Karpas-422 (cell line): ENCODE measurements at regions not wholly inside any gene's neighbourhood (a gene's known extent, or its start where the extent isn't known, plus 50 kb on each side); places are given as distances from the start of the nearest gene placed in this dataset.
"Not testable (repeated sequence)": the region's sequence is repeated elsewhere in the genome, so short reads cannot be mapped to it uniquely, and the experiment has no call there.

Experiments
- DNase-seq: peaks from one replicate; pipeline ENCODE4 v3.0.0-alpha.2; 2015
- H2AFZ ChIP-seq: fragments of 200-600 bp; sonication (generic); 2 replicates; pipeline ENCODE4 v1.6.1; 2014; ENCODE audit warnings: antibody characterized with exemption, low read length, mixed read lengths
- H3K27ac ChIP-seq: fragments of 200-600 bp; sonication (generic); 2 replicates; pipeline ENCODE4 v1.5.1; 2014; ENCODE audit warnings: mild to moderate bottlenecking, low read length, moderate library complexity
- H3K27me3 ChIP-seq: fragments of 200-600 bp; sonication (generic); 2 replicates; pipeline ENCODE4 v1.6.1; 2014; ENCODE audit warnings: low read length, mixed read lengths
- H3K36me3 ChIP-seq: fragments of 200-600 bp; sonication (generic); 2 replicates; pipeline ENCODE4 v1.6.1; 2014; ENCODE audit warnings: low read length, mixed read lengths; ENCODE audit not compliant: insufficient read depth
- H3K4me1 ChIP-seq: fragments of 200-600 bp; sonication (generic); 2 replicates; pipeline ENCODE4 v1.6.1; 2014; ENCODE audit warnings: mild to moderate bottlenecking, low read length, mixed read lengths
- H3K4me2 ChIP-seq: fragments of 200-600 bp; sonication (generic); 2 replicates; pipeline ENCODE4 v1.6.1; 2014; ENCODE audit warnings: low read length, low read depth, mild to moderate bottlenecking; ENCODE audit not compliant: poor library complexity, severe bottlenecking
- H3K4me3 ChIP-seq: fragments of 200-600 bp; sonication (generic); 2 replicates; pipeline ENCODE4 v1.5.1; 2014; ENCODE audit warnings: mild to moderate bottlenecking, antibody characterized with exemption, low read length, mixed read lengths
- H3K79me2 ChIP-seq: fragments of 200-600 bp; sonication (generic); 2 replicates; pipeline ENCODE4 v1.6.1; 2014; ENCODE audit warnings: mild to moderate bottlenecking, low read length, mixed read lengths
- H3K9ac ChIP-seq: fragments of 200-600 bp; sonication (generic); 2 replicates; pipeline ENCODE4 v1.6.0; 2014; ENCODE audit warnings: low read length
- H3K9me2 ChIP-seq: fragments of 200-600 bp; sonication (generic), shearing (Covaris generic); replicated peaks from 2 replicates; pipeline ENCODE4 v1.6.0; 2014; ENCODE audit warnings: mild to moderate bottlenecking, low read length, moderate library complexity; ENCODE audit not compliant: insufficient read depth
- H3K9me3 ChIP-seq: fragments of 300-700, 200-600 bp; sonication (generic); 2 replicates; pipeline ENCODE4 v1.6.1; 2014; ENCODE audit warnings: low read length, mixed read lengths
- H4K20me1 ChIP-seq: fragments of 200-600 bp; sonication (generic); 2 replicates; pipeline ENCODE4 v1.6.1; 2014; ENCODE audit warnings: mild to moderate bottlenecking, antibody characterized with exemption, low read length, low read depth; ENCODE audit not compliant: insufficient read depth

DNA sequence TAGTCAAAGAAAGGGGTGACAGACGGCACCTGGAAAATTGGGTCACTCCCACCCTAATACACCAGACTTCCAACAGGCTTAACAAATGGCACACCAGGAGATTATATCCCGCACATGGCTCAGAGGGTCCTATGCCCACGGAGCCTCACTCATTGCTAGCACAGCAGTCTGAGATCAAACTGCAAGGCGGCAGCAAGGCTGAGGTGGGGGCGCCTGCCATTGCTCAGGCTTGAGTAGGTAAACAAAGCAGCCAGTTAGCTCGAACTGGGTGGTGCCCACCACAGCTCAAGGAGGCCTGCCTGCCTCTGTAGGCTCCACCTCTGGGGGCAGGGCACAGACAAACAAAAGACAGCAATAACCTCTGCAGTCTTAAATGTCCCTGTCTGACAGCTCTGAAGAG is 482.5 kb downstream of the SUCLG1 start:
- H3K9me3 ChIP-seq, H3K9me2 ChIP-seq, H3K9ac ChIP-seq, DNase-seq, H4K20me1 ChIP-seq, H3K79me2 ChIP-seq, H2AFZ ChIP-seq, H3K4me3 ChIP-seq, H3K27me3 ChIP-seq, H3K27ac ChIP-seq, H3K36me3 ChIP-seq, H3K4me1 ChIP-seq, H3K4me2 ChIP-seq: not testable (repeated sequence)

DNA sequence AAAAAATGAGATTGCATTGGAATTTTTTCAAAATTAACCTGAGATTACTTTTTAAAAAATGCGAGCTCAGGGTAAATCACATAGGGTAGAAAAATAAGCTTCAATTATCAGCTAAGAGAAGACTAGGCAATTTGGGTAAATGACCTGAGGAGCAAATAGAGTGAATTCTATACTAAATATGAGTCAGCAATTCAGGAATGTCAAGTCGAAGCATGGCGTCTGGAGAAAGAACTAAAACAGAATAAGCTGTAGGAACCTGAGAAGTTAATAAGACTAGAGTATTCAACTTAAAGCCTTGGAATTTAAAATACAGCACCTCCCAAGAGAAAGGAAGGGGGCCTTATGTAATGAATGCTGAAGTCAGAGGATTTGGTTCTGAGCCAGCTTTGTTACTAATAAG is 487.0 kb downstream of the SUCLG1 start:
- no peak overlapping the region for H3K9ac ChIP-seq

GRCh38 chr2:83971547-83971946 is 487.5 kb downstream of the SUCLG1 start:
- Histone ChIP-seq H3K9ac (no peak overlapping the region), H3K79me2 (no peaks in the 10 kb centered on the region), H3K27ac (no peak overlapping the region), H3K27me3 (no peaks in the 10 kb centered on the region), H3K9me3 (peaks cover 30% of the 10 kb centered on the region; the same call in 1 of the 2 replicates), H2AFZ (no peak overlapping the region), H3K4me1 (no peaks in the 10 kb centered on the region), H3K9me2 (no peaks in the 10 kb centered on the region), H3K4me3 (no peak overlapping the region), H3K4me2 (no peak overlapping the region), H3K36me3 (no peaks in the 10 kb centered on the region), H4K20me1 (no peaks in the 10 kb centered on the region)
- no peak for DNase-seq

More for the DNA sequence above, 487.0 kb downstream of the SUCLG1 start:
- H3K4me2 ChIP-seq, result no peak overlapping the region
- no peaks in the 10 kb centered on the region for H4K20me1 ChIP-seq
- no peak for DNase-seq
- H3K27me3 ChIP-seq, result no peaks in the 10 kb centered on the region
- no peaks in the 10 kb centered on the region for H3K79me2 ChIP-seq
- H3K27ac ChIP-seq, result no peak overlapping the region
- H3K4me3 ChIP-seq, result no peak overlapping the region
- H3K4me1 ChIP-seq, result no peaks in the 10 kb centered on the region
- no peaks in the 10 kb centered on the region for H3K9me2 ChIP-seq
- no peak overlapping the region for H2AFZ ChIP-seq
- peaks cover 30% of the 10 kb centered on the region; the same call in 1 of the 2 replicates for H3K9me3 ChIP-seq
- H3K36me3 ChIP-seq, result no peaks in the 10 kb centered on the region

GRCh38 chr2:83970217-83970929 is 488.7 kb downstream of the SUCLG1 start:
- no peak overlapping the region for H2AFZ ChIP-seq
- H3K4me3 ChIP-seq, result no peak overlapping the region
- no peak overlapping the region for H3K4me2 ChIP-seq
- no peak overlapping the region for H3K27ac ChIP-seq
- no peaks in the 10 kb centered on the region for H3K79me2 ChIP-seq
- H4K20me1 ChIP-seq, result no peaks in the 10 kb centered on the region
- no peaks in the 10 kb centered on the region for H3K27me3 ChIP-seq
- no peaks in the 10 kb centered on the region for H3K9me2 ChIP-seq
- H3K9ac ChIP-seq, result no peak overlapping the region
- H3K9me3 ChIP-seq, result peaks cover 29% of the 10 kb centered on the region
- H3K4me1 ChIP-seq, result no peaks in the 10 kb centered on the region
- DNase-seq, result no peak
- no peaks in the 10 kb centered on the region for H3K36me3 ChIP-seq

GRCh38 chr2:83969085-83969484 is 490.0 kb downstream of the SUCLG1 start:
- peaks cover 31% of the 10 kb centered on the region for H3K9me3 ChIP-seq
- H3K4me2 ChIP-seq, result no peak overlapping the region

DNA sequence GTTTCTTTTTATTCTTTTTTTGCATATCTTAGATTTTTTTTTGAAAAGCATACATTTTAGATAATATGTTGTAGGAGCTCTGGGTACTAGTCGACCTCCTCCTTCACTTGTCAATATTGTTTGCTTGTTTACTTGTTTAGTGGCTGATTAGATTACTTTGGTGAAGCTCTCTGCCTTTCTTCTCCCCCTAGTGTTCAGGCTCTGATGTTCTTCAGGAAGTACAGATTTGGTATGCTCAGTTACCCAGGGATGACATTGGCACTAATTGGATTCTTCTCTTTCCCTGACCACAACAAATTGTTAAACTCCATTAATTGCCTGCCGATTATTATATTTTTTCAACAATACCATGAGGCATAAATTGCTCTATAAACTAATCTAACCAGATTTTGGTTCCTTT is 491.2 kb downstream of the SUCLG1 start:
- Histone ChIP-seq H3K9me2 (no peaks in the 10 kb centered on the region), H3K79me2 (no peaks in the 10 kb centered on the region), H3K27ac (no peak overlapping the region), H3K36me3 (no peaks in the 10 kb centered on the region), H3K27me3 (no peaks in the 10 kb centered on the region), H4K20me1 (no peaks in the 10 kb centered on the region), H3K4me2 (no peak overlapping the region), H3K9me3 (peaks cover 38% of the 10 kb centered on the region), H3K9ac (no peak overlapping the region), H2AFZ (no peak overlapping the region), H3K4me1 (no peaks in the 10 kb centered on the region), H3K4me3 (no peak overlapping the region)
- DNase-seq, result no peak

More at GRCh38 chr2:83969085-83969484, 490.0 kb downstream of the SUCLG1 start:
- H3K4me3 ChIP-seq, result no peak overlapping the region
- no peaks in the 10 kb centered on the region for H3K27me3 ChIP-seq
- H3K79me2 ChIP-seq, result no peaks in the 10 kb centered on the region
- no peak overlapping the region for H3K27ac ChIP-seq
- no peaks in the 10 kb centered on the region for H3K9me2 ChIP-seq
- no peak for DNase-seq
- H2AFZ ChIP-seq, result no peak overlapping the region
- H4K20me1 ChIP-seq, result no peaks in the 10 kb centered on the region
- no peaks in the 10 kb centered on the region for H3K4me1 ChIP-seq
- H3K9ac ChIP-seq, result no peak overlapping the region
- H3K36me3 ChIP-seq, result no peaks in the 10 kb centered on the region

GRCh38 chr2:83966946-83967345 is 492.1 kb downstream of the SUCLG1 start:
- not testable (repeated sequence) for H2AFZ ChIP-seq, H3K4me3 ChIP-seq, H3K79me2 ChIP-seq, H3K9me2 ChIP-seq, H3K4me2 ChIP-seq, H3K27ac ChIP-seq, H3K27me3 ChIP-seq, H3K9ac ChIP-seq, H3K4me1 ChIP-seq, H3K36me3 ChIP-seq, DNase-seq, H4K20me1 ChIP-seq
- H3K9me3 ChIP-seq, result peaks cover 39% of the 10 kb centered on the region

- H3K4me3 ChIP-seq, result no peak overlapping the region
- no peaks in the 10 kb centered on the region for H3K27me3 ChIP-seq
- no peaks in the 10 kb centered on the region for H3K9me2 ChIP-seq
- H3K4me1 ChIP-seq, result no peaks in the 10 kb centered on the region
- peaks cover 21% of the 10 kb centered on the region for H3K9me3 ChIP-seq
- no peak for DNase-seq
- no peaks in the 10 kb centered on the region for H3K36me3 ChIP-seq
- no peaks in the 10 kb centered on the region for H4K20me1 ChIP-seq
- H3K4me2 ChIP-seq, result no peak overlapping the region
- H3K79me2 ChIP-seq, result no peaks in the 10 kb centered on the region
- no peak overlapping the region for H3K27ac ChIP-seq
- H3K9ac ChIP-seq, result no peak overlapping the region
- no peak overlapping the region for H2AFZ ChIP-seq
Measured at GRCh38 chr2:83961512-83961911, 497.6 kb downstream of the SUCLG1 start.
